Endothelial cell of umbilical vein (primary cell): ENCODE measurements at regions not wholly inside any gene's neighbourhood (a gene's known extent, or its start where the extent isn't known, plus 50 kb on each side); places are given as distances from the start of the nearest gene placed in this dataset.

Experiments
- BruUV-seq: library from RNA; stranded (reverse); fragments of 400-500 nt; replicated peaks from 2 replicates; lab custom pipeline; 2021; lab: Mats Ljungman, UMichigan
- CTCF ChIA-PET: fragments of 300-600, 350-600 bp; sonication (Branson Sonifier 250); formaldehyde crosslinking; loops from one replicate; lab custom pipeline; 2021; ENCODE audit warnings: antibody characterized with exemption, inconsistent platforms; lab: Charles Lee
- POLR2A ChIA-PET: fragments of 300-600, 350-600 bp; sonication (Branson Sonifier 250); formaldehyde crosslinking; loops from one replicate; lab custom pipeline; 2021; ENCODE audit warnings: antibody characterized with exemption, inconsistent platforms; lab: Charles Lee
- DNase-seq: peaks from one replicate; pipeline ENCODE4 v3.0.0-alpha.2; 2011; ENCODE audit warnings: low read depth, low spot score
- FAIRE-seq: peaks from 2 replicates; lab custom pipeline; 2011; peaks lifted over from hg19 to GRCh38; lab: Jason Lieb, UNC
- H2AFZ ChIP-seq: 2 replicates; pipeline ENCODE4 v1.6.0; 2012; ENCODE audit warnings: low read depth, low read length, control low read depth, inconsistent platforms
- H3K27ac ChIP-seq: 2 replicates; pipeline ENCODE4 v1.5.1; 2011; ENCODE audit warnings: low read depth, mild to moderate bottlenecking, control low read depth, low read length, moderate library complexity; ENCODE audit not compliant: insufficient read depth
- H3K27me3 ChIP-seq, 2 experiments: 2 replicates each; pipeline versions ENCODE4 v1.6.0 to v1.6.1; 2011; ENCODE audit warnings: low read length in 2 of 2, mixed read lengths in 1 of 2; ENCODE audit not compliant: control insufficient read depth in 2 of 2, insufficient read depth in 2 of 2
- H3K36me3 ChIP-seq, 2 experiments: 2 replicates in 1 of 2; 3 replicates in 1 of 2; pipeline ENCODE4 v1.5.1; 2011; ENCODE audit warnings: low read length in 2 of 2, mild to moderate bottlenecking in 1 of 2, moderate library complexity in 1 of 2; ENCODE audit not compliant: control insufficient read depth in 2 of 2, insufficient read depth in 2 of 2; ENCODE audit errors: extremely low read depth in 1 of 2
- H3K4me1 ChIP-seq: 3 replicates; pipeline ENCODE4 v1.5.1; 2011; ENCODE audit warnings: mild to moderate bottlenecking, low read length; ENCODE audit not compliant: control insufficient read depth, insufficient read depth; ENCODE audit errors: extremely low read depth
- H3K4me2 ChIP-seq: 2 replicates; pipeline ENCODE4 v1.6.1; 2011; ENCODE audit warnings: low read length, control low read depth, mixed read lengths; ENCODE audit not compliant: insufficient read depth
- H3K4me3 ChIP-seq, 3 experiments: fragments of 200-600 bp in 1 of 3; sonication (generic), shearing (Covaris generic) in 1 of 3; replicated peaks in 1 of 3; 2 replicates each; pipeline ENCODE4 v1.5.1; 2011 to 2016; ENCODE audit warnings: control low read depth in 3 of 3, low read length in 3 of 3, mild to moderate bottlenecking in 2 of 3, inconsistent platforms in 1 of 3, low read depth in 1 of 3, moderate library complexity in 1 of 3; ENCODE audit not compliant: insufficient read depth in 1 of 3
- H3K79me2 ChIP-seq: 2 replicates; pipeline ENCODE4 v1.6.0; 2012; ENCODE audit warnings: low read length, inconsistent platforms; ENCODE audit not compliant: control insufficient read depth, insufficient read depth
- H3K9ac ChIP-seq: replicated peaks from 2 replicates; pipeline ENCODE3; 2011; ENCODE audit warnings: low read length, control low read depth; ENCODE audit not compliant: insufficient read depth; ENCODE audit errors: extremely low read depth
- H3K9me1 ChIP-seq: replicated peaks from 3 replicates; pipeline ENCODE4 v1.6.0; 2011; ENCODE audit warnings: mild to moderate bottlenecking, low read length; ENCODE audit not compliant: control insufficient read depth, insufficient read depth; ENCODE audit errors: extremely low read depth
- H3K9me3 ChIP-seq: replicated peaks from 2 replicates; pipeline ENCODE4 v1.5.1; 2012; ENCODE audit warnings: low read length, inconsistent platforms; ENCODE audit not compliant: control insufficient read depth, insufficient read depth
- H4K20me1 ChIP-seq: replicated peaks from 2 replicates; pipeline ENCODE3; 2011; ENCODE audit warnings: mild to moderate bottlenecking, low read length; ENCODE audit not compliant: control insufficient read depth, insufficient read depth; ENCODE audit errors: extremely low read depth
- CTCF ChIP-seq, 2 donors: IDR thresholded peaks; 1 replicate in 1 of 2; 2 replicates in 1 of 2; pipeline ENCODE4 v1.5.1; 2011; ENCODE audit warnings: low read length in 2 of 2, mild to moderate bottlenecking in 2 of 2, moderate library complexity in 2 of 2, control low read depth in 1 of 2, inconsistent platforms in 1 of 2, low read depth in 1 of 2; ENCODE audit not compliant: insufficient read depth in 1 of 2; ENCODE audit errors: extremely low read depth in 1 of 2
- JUN ChIP-seq: IDR thresholded peaks from 2 replicates; pipeline ENCODE4 v1.6.1; 2011; ENCODE audit warnings: borderline replicate concordance, low read depth; ENCODE audit not compliant: insufficient read length, insufficient read depth
- MAX ChIP-seq: IDR thresholded peaks from 2 replicates; pipeline ENCODE4 v1.6.1; 2011; ENCODE audit not compliant: insufficient read depth, insufficient read length
- MYC ChIP-seq: IDR thresholded peaks from one replicate; pipeline ENCODE4 v1.6.1; 2011; ENCODE audit warnings: mild to moderate bottlenecking, low read depth, low read length
- POLR2AphosphoS5 ChIP-seq: IDR thresholded peaks from 2 replicates; pipeline ENCODE4 v1.6.1; 2012; ENCODE audit warnings: low read depth, mild to moderate bottlenecking, control low read depth, low read length, moderate library complexity; ENCODE audit not compliant: insufficient read depth
- dilution Hi-C: fragments of 300-500 bp; cut with MboI; formaldehyde crosslinking; loops from one replicate; pipeline ENCODE4 v1.15.0; 2019; ENCODE audit warnings: low sequenced_read_pairs; ENCODE audit not compliant: extremely low pct_ligation_motif_present
- intact Hi-C: fragments of 100-400 bp; cut with micrococcal nuclease; formaldehyde crosslinking; loops from one replicate; pipeline ENCODE4 v1.10.0; 2022

- DNase-seq (no peak), FAIRE-seq (no peak)
- dilution Hi-C loops: no loop called here
- BruUV-seq: no TSS peak
- intact Hi-C loops: no loop called here
- H3K4me1 ChIP-seq: no peaks in the 10 kb centered on the region
- ChIA-PET CTCF (no interaction called here), POLR2A (no interaction called here)
- H3K27me3 ChIP-seq: no peaks in the 10 kb centered on the region
- no peak overlapping the region for H3K4me3 ChIP-seq
- peaks cover 5% of the 10 kb centered on the region for H3K9me3 ChIP-seq
- H3K9ac ChIP-seq: no peak overlapping the region
- H3K27ac ChIP-seq: no peak overlapping the region
- H3K36me3 ChIP-seq: no peaks in the 10 kb centered on the region
- H4K20me1 ChIP-seq: no peaks in the 10 kb centered on the region
- TF ChIP-seq POLR2AphosphoS5 (no peak), CTCF (IDR thresholded peaks at IDR 0.05; ENCODE audit: extremely low read depth in 1 of 2, insufficient read depth in 1 of 2, low read depth in 1 of 2, low read length in 2 of 2) (no peak), MYC (no peak)
- H3K4me2 ChIP-seq: no peak overlapping the region
- no peak overlapping the region for H2AFZ ChIP-seq
- H3K79me2 ChIP-seq: no peaks in the 10 kb centered on the region
- H3K9me1 ChIP-seq: no peaks in the 10 kb centered on the region
Measured at GRCh38 chr5:114977979-114978573, 191.6 kb downstream of the TRIM36 start.

- Histone ChIP-seq H3K4me2 (no peak overlapping the region), H3K9me3 (no peaks in the 10 kb centered on the region), H3K4me1 (no peaks in the 10 kb centered on the region), H3K79me2 (no peaks in the 10 kb centered on the region), H2AFZ (no peak overlapping the region), H3K9me1 (no peaks in the 10 kb centered on the region), H3K27me3 (no peaks in the 10 kb centered on the region), H3K9ac (no peak overlapping the region), H4K20me1 (no peaks in the 10 kb centered on the region), H3K36me3 (no peaks in the 10 kb centered on the region), H3K4me3 (no peak overlapping the region), H3K27ac (no peak overlapping the region)
- FAIRE-seq (no peak), DNase-seq (no peak)
- no peak for TF ChIP-seq JUN
- TF ChIP-seq POLR2AphosphoS5: no peak
- TF ChIP-seq CTCF (IDR thresholded peaks at IDR 0.05; ENCODE audit: extremely low read depth in 1 of 2, insufficient read depth in 1 of 2, low read depth in 1 of 2, low read length in 2 of 2): no peak
- no peak for TF ChIP-seq MAX
- no peak for TF ChIP-seq MYC
- BruUV-seq: no TSS peak
- intact Hi-C loops (no loop called here), dilution Hi-C loops (no loop called here)
- ChIA-PET POLR2A (no interaction called here), CTCF (no interaction called here)
Measured at GRCh38 chr5:114969482-114969881, 200.2 kb downstream of the TRIM36 start.
